ENCODE measurements at regions not wholly inside any gene's neighbourhood (a gene's known extent, or its start where the extent isn't known, plus 50 kb on each side); places are given as distances from the start of the nearest gene placed in this dataset.
"Not testable (repeated sequence)": the region's sequence is repeated elsewhere in the genome, so short reads cannot be mapped to it uniquely, and the experiment has no call there.

- DNase-seq (ENCODE audit: extremely low spot score) = no peak
- ChIA-PET CTCF (interaction anchor here (1.3 kb wide), 1 partner anchor 190 kb away, joined by 3 read pairs; no protein-coding TSS in a partner anchor), POLR2A (no interaction called here)
- no peak for TF ChIP-seq CTCF (IDR thresholded peaks at IDR 0.05; ENCODE audit: control extremely low read depth, extremely low read depth, low read depth, missing control alignments)
Measured at GRCh38 chr15:26070095-26070532, 207.0 kb upstream of the ATP10A start.

GRCh38 chr15:26069231-26069641 lies 206.1 kb upstream of the ATP10A start:
- no peak for DNase-seq (ENCODE audit: extremely low spot score)
- ChIA-PET POLR2A (no interaction called here), CTCF (interaction anchor here (0.9 to 1.3 kb wide), 2 partner anchors 27 to 191 kb away, joined by 3 read pairs; no protein-coding TSS in a partner anchor)
- no peak for TF ChIP-seq CTCF (IDR thresholded peaks at IDR 0.05; ENCODE audit: control extremely low read depth, extremely low read depth, low read depth, missing control alignments)

GRCh38 chr15:26066896-26067295 lies 203.8 kb upstream of the ATP10A start:
- POLR2A ChIA-PET = no interaction called here
- no peak for TF ChIP-seq CTCF (IDR thresholded peaks at IDR 0.05; ENCODE audit: control extremely low read depth, extremely low read depth, low read depth, missing control alignments)
- no peak for DNase-seq (ENCODE audit: extremely low spot score)
- CTCF ChIA-PET = no interaction called here

- CTCF ChIA-PET = no interaction called here
- DNase-seq (ENCODE audit: extremely low spot score) = no peak
- POLR2A ChIA-PET = no interaction called here
- TF ChIP-seq CTCF (IDR thresholded peaks at IDR 0.05; ENCODE audit: control extremely low read depth, extremely low read depth, low read depth, missing control alignments) = no peak
Measured at GRCh38 chr15:26065723-26066122, 202.6 kb upstream of the ATP10A start.

- CTCF ChIA-PET = no interaction called here
- no peak for DNase-seq (ENCODE audit: extremely low spot score)
- no peak for TF ChIP-seq CTCF (IDR thresholded peaks at IDR 0.05; ENCODE audit: control extremely low read depth, extremely low read depth, low read depth, missing control alignments)
- POLR2A ChIA-PET = no interaction called here
Measured at GRCh38 chr15:26061248-26061647, 198.1 kb upstream of the ATP10A start.

- CTCF ChIA-PET = interaction anchor here (1.5 kb wide), 1 partner anchor 18 kb away, joined by 3 read pairs; no protein-coding TSS in a partner anchor
- POLR2A ChIA-PET; DNase-seq (ENCODE audit: extremely low spot score): not testable (repeated sequence)
Measured at GRCh38 chr15:26056766-26057165, 193.6 kb upstream of the ATP10A start.

GRCh38 chr15:26051761-26052675 lies 188.9 kb upstream of the ATP10A start:
- CTCF ChIA-PET = no interaction called here
- DNase-seq (ENCODE audit: extremely low spot score) = no peak
- TF ChIP-seq CTCF (IDR thresholded peaks at IDR 0.05; ENCODE audit: control extremely low read depth, extremely low read depth, low read depth, missing control alignments) = no peak
- POLR2A ChIA-PET = no interaction called here
